ENCODE measurements at regions not wholly inside any gene's neighbourhood (a gene's known extent, or its start where the extent isn't known, plus 50 kb on each side); places are given as distances from the start of the nearest gene placed in this dataset.

GRCh38 chr20:23198815-23199214, 112.7 kb upstream of the CD93 start:
- Mint-ChIP-seq H3K27me3 (ENCODE audit: unreplicated experiment) (peaks cover 1% of the 10 kb centered on the region), H3K4me1 (ENCODE audit: low read depth, unreplicated experiment) (no peaks in the 10 kb centered on the region), H3K4me3 (ENCODE audit: unreplicated experiment) (no peak overlapping the region), H3K9me3 (ENCODE audit: unreplicated experiment) (no peaks in the 10 kb centered on the region), H3K27ac (ENCODE audit: unreplicated experiment) (no peak overlapping the region), H3K36me3 (ENCODE audit: unreplicated experiment) (no peaks in the 10 kb centered on the region)
- no peak for DNase-seq
- TF ChIP-seq CTCF (IDR thresholded peaks at IDR 0.05; ENCODE audit: partially characterized antibody, unreplicated experiment) = no peak

GRCh38 chr20:23197836-23198235, 111.7 kb upstream of the CD93 start:
- DNase-seq = no peak
- Mint-ChIP-seq H3K36me3 (ENCODE audit: unreplicated experiment) (no peaks in the 10 kb centered on the region), H3K4me1 (ENCODE audit: low read depth, unreplicated experiment) (no peaks in the 10 kb centered on the region), H3K4me3 (ENCODE audit: unreplicated experiment) (no peak overlapping the region), H3K9me3 (ENCODE audit: unreplicated experiment) (peaks cover 1% of the 10 kb centered on the region), H3K27me3 (ENCODE audit: unreplicated experiment) (peaks cover 1% of the 10 kb centered on the region), H3K27ac (ENCODE audit: unreplicated experiment) (no peak overlapping the region)
- TF ChIP-seq CTCF (IDR thresholded peaks at IDR 0.05; ENCODE audit: partially characterized antibody, unreplicated experiment) = no peak

- Mint-ChIP-seq H3K9me3 (ENCODE audit: unreplicated experiment) (peaks cover 1% of the 10 kb centered on the region), H3K36me3 (ENCODE audit: unreplicated experiment) (no peaks in the 10 kb centered on the region), H3K4me1 (ENCODE audit: low read depth, unreplicated experiment) (no peaks in the 10 kb centered on the region), H3K27me3 (ENCODE audit: unreplicated experiment) (no peaks in the 10 kb centered on the region), H3K27ac (ENCODE audit: unreplicated experiment) (no peak overlapping the region), H3K4me3 (ENCODE audit: unreplicated experiment) (no peak overlapping the region)
- no peak for DNase-seq
- TF ChIP-seq CTCF (IDR thresholded peaks at IDR 0.05; ENCODE audit: partially characterized antibody, unreplicated experiment) = no peak
These were observed 109.5 kb upstream of the CD93 start for GRCh38 chr20:23195636-23196035.

- H3K36me3 Mint-ChIP-seq (ENCODE audit: unreplicated experiment) = no peaks in the 10 kb centered on the region
- H3K27ac Mint-ChIP-seq (ENCODE audit: unreplicated experiment) = no peak overlapping the region
- no peak for DNase-seq
- no peak for TF ChIP-seq CTCF (IDR thresholded peaks at IDR 0.05; ENCODE audit: partially characterized antibody, unreplicated experiment)
- H3K4me1 Mint-ChIP-seq (ENCODE audit: low read depth, unreplicated experiment) = no peaks in the 10 kb centered on the region
- peaks cover 1% of the 10 kb centered on the region for H3K9me3 Mint-ChIP-seq (ENCODE audit: unreplicated experiment)
- no peak overlapping the region for H3K4me3 Mint-ChIP-seq (ENCODE audit: unreplicated experiment)
- H3K27me3 Mint-ChIP-seq (ENCODE audit: unreplicated experiment) = no peaks in the 10 kb centered on the region
These were observed 107.8 kb upstream of the CD93 start for GRCh38 chr20:23193801-23194384.

- H3K4me3 Mint-ChIP-seq (ENCODE audit: unreplicated experiment) = no peak overlapping the region
- DNase-seq = no peak
- no peak overlapping the region for H3K27ac Mint-ChIP-seq (ENCODE audit: unreplicated experiment)
- H3K36me3 Mint-ChIP-seq (ENCODE audit: unreplicated experiment) = no peaks in the 10 kb centered on the region
- no peaks in the 10 kb centered on the region for H3K4me1 Mint-ChIP-seq (ENCODE audit: low read depth, unreplicated experiment)
- TF ChIP-seq CTCF (IDR thresholded peaks at IDR 0.05; ENCODE audit: partially characterized antibody, unreplicated experiment) = no peak
- H3K9me3 Mint-ChIP-seq (ENCODE audit: unreplicated experiment) = peaks cover 1% of the 10 kb centered on the region
- H3K27me3 Mint-ChIP-seq (ENCODE audit: unreplicated experiment) = no peaks in the 10 kb centered on the region
These were observed 106.3 kb upstream of the CD93 start for GRCh38 chr20:23192469-23192868.

Data from glutamatergic neuron (in vitro differentiated cells).